Neuronal stem cell (in vitro differentiated cells): ENCODE measurements at regions not wholly inside any gene's neighbourhood (a gene's known extent, or its start where the extent isn't known, plus 50 kb on each side); places are given as distances from the start of the nearest gene placed in this dataset.

Experiments used
- DNase-seq: peaks from one replicate; pipeline ENCODE4 v3.0.0-alpha.2; 2013; ENCODE audit warnings: low spot score
- H2AFZ ChIP-seq: one replicate; pipeline ENCODE4 v1.6.1; 2013; ENCODE audit warnings: mild to moderate bottlenecking, low read length, inconsistent platforms
- H2AK5ac ChIP-seq: 2 replicates; pipeline ENCODE4 v1.6.1; 2013; ENCODE audit warnings: low read depth, mild to moderate bottlenecking, inconsistent platforms, low read length, moderate library complexity, mixed read lengths
- H2BK120ac ChIP-seq: 2 replicates; pipeline ENCODE4 v1.6.1; 2013; ENCODE audit warnings: low read depth, mild to moderate bottlenecking, inconsistent platforms, low read length, moderate library complexity, mixed read lengths
- H2BK12ac ChIP-seq: one replicate; pipeline ENCODE4 v1.6.1; 2013; ENCODE audit warnings: low read length, inconsistent platforms
- H2BK15ac ChIP-seq: 2 replicates; pipeline ENCODE4 v1.6.1; 2013; ENCODE audit warnings: mild to moderate bottlenecking, low read length, inconsistent platforms, mixed read lengths
- H2BK5ac ChIP-seq: one replicate; pipeline ENCODE4 v1.6.1; 2013; ENCODE audit warnings: inconsistent platforms, mild to moderate bottlenecking, low read length, moderate library complexity
- H3K14ac ChIP-seq: one replicate; pipeline ENCODE4 v1.6.1; 2013; ENCODE audit warnings: low read length, inconsistent platforms
- H3K18ac ChIP-seq: 2 replicates; pipeline ENCODE4 v1.6.1; 2013; ENCODE audit warnings: low read length, inconsistent platforms
- H3K23ac ChIP-seq: 2 replicates; pipeline ENCODE4 v1.6.1; 2013; ENCODE audit warnings: low read depth, mild to moderate bottlenecking, mixed read lengths, low read length, inconsistent platforms; ENCODE audit not compliant: poor library complexity
- H3K27ac ChIP-seq: replicated peaks from 3 replicates; pipeline ENCODE4 v1.5.1; 2013; ENCODE audit warnings: low read length, inconsistent platforms
- H3K27me3 ChIP-seq, 3 experiments: 2 replicates each; pipeline ENCODE4 v1.6.1; 2013; ENCODE audit warnings: low read length in 3 of 3, mild to moderate bottlenecking in 2 of 3, inconsistent platforms in 1 of 3, low read depth in 1 of 3, mixed read lengths in 1 of 3, moderate library complexity in 1 of 3; ENCODE audit not compliant: control insufficient read depth in 3 of 3, insufficient read depth in 3 of 3
- H3K36me3 ChIP-seq, 2 donors: replicated peaks in 1 of 2; 2 replicates each; pipeline ENCODE4 v1.6.1; 2013; ENCODE audit warnings: low read length in 2 of 2; ENCODE audit not compliant: control insufficient read depth in 2 of 2, insufficient read depth in 2 of 2
- H3K4ac ChIP-seq: 2 replicates; pipeline ENCODE4 v1.6.1; 2013; ENCODE audit warnings: inconsistent platforms, mild to moderate bottlenecking, low read length, moderate library complexity
- H3K4me1 ChIP-seq, 2 donors: 1 replicate in 1 of 2; 2 replicates in 1 of 2; pipeline ENCODE4 v1.6.1; 2013; ENCODE audit warnings: low read length in 2 of 2, low read depth in 1 of 2; ENCODE audit not compliant: control insufficient read depth in 2 of 2, insufficient read depth in 1 of 2
- H3K4me2 ChIP-seq: one replicate; pipeline ENCODE4 v1.6.1; 2013; ENCODE audit warnings: mild to moderate bottlenecking, low read length, inconsistent platforms; ENCODE audit not compliant: insufficient read depth, poor library complexity, severe bottlenecking
- H3K4me3 ChIP-seq, 2 donors: 2 replicates each; pipeline ENCODE4 v1.5.1; 2013; ENCODE audit warnings: low read length in 2 of 2, mild to moderate bottlenecking in 2 of 2, inconsistent platforms in 1 of 2, moderate library complexity in 1 of 2
- H3K79me1 ChIP-seq: one replicate; pipeline ENCODE4 v1.6.1; 2013; ENCODE audit warnings: low read depth, mild to moderate bottlenecking, inconsistent platforms, low read length, moderate library complexity
- H3K9ac ChIP-seq: one replicate; pipeline ENCODE4 v1.6.1; 2013; ENCODE audit warnings: mild to moderate bottlenecking, low read depth, low read length, inconsistent platforms; ENCODE audit not compliant: poor library complexity
- H3K9me3 ChIP-seq, 2 donors: replicated peaks in 1 of 2; 2 replicates each; pipeline versions ENCODE3 to v1.6.1; 2013; ENCODE audit warnings: low read length in 2 of 2, mild to moderate bottlenecking in 2 of 2, inconsistent platforms in 1 of 2, low read depth in 1 of 2, mixed read lengths in 1 of 2, moderate library complexity in 1 of 2; ENCODE audit not compliant: control insufficient read depth in 2 of 2, insufficient read depth in 1 of 2
- H4K8ac ChIP-seq: one replicate; pipeline ENCODE4 v1.6.1; 2013; ENCODE audit warnings: low read depth, mild to moderate bottlenecking, inconsistent platforms, low read length, moderate library complexity
- H4K91ac ChIP-seq: one replicate; pipeline ENCODE4 v1.6.1; 2013; ENCODE audit warnings: low read length, low read depth, mild to moderate bottlenecking, inconsistent platforms; ENCODE audit not compliant: poor library complexity
- WGBS, 2 donors: extraction: QIAGEN DNeasy Blood & Tissue Kit; methylation state at CpG; one replicate each; pipeline ENCODE4 v1.1.7; 2013; ENCODE audit warnings: missing lambda C conversion rate in 2 of 2, mixed read lengths in 1 of 2; ENCODE audit not compliant: insufficient read length in 2 of 2, insufficient replicate concordance in 1 of 2; ENCODE audit errors: extremely low coverage in 2 of 2; 5-methylcytosine and 5-hydroxymethylcytosine counted together

DNA sequence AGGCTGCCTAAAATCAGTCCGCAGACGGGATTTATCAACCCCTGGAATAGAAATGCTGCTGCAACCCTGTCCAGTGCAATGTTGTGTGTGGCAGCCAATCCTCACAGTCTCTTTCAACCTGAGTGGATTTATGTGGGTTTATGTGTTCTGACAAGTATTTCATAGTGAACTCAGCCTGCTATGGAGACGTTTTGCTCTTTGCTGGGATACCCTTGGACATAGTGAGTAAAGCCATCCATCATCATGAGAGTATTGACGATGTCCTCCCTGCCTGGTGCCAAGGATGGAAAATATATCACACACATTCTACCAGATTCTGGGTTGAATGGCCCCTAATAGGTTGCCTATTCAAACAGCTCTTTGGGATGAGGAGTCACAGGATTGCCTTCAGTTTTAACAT is 219.1 kb downstream of the SOCS6 start:
- WGBS, 2 donors, result no CpG with 5 or more reads among the region's 4 CpGs
- H4K91ac ChIP-seq, result no peak overlapping the region
- no peak overlapping the region for H3K18ac ChIP-seq
- H2BK5ac ChIP-seq, result no peak overlapping the region
- H3K4me1 ChIP-seq, result peaks cover 0 to 1% of the 10 kb centered on the region in 2 donors
- no peak overlapping the region for H2BK120ac ChIP-seq
- H3K14ac ChIP-seq, result no peak overlapping the region
- no peak overlapping the region for H3K27ac ChIP-seq
- no peaks in the 10 kb centered on the region for H3K9me3 ChIP-seq
- no peak overlapping the region for H3K23ac ChIP-seq
- no peaks in the 10 kb centered on the region for H3K36me3 ChIP-seq
- no peak overlapping the region for H2BK12ac ChIP-seq
- no peak for DNase-seq
- H2BK15ac ChIP-seq, result no peak overlapping the region
- H3K27me3 ChIP-seq, result no peaks in the 10 kb centered on the region
- H4K8ac ChIP-seq, result no peak overlapping the region
- no peak overlapping the region for H3K9ac ChIP-seq
- H3K4ac ChIP-seq, result no peak overlapping the region
- no peak overlapping the region for H3K4me3 ChIP-seq
- no peak overlapping the region for H2AFZ ChIP-seq
- no peaks in the 10 kb centered on the region for H3K79me1 ChIP-seq
- no peak overlapping the region for H2AK5ac ChIP-seq
- no peak overlapping the region for H3K4me2 ChIP-seq

DNA sequence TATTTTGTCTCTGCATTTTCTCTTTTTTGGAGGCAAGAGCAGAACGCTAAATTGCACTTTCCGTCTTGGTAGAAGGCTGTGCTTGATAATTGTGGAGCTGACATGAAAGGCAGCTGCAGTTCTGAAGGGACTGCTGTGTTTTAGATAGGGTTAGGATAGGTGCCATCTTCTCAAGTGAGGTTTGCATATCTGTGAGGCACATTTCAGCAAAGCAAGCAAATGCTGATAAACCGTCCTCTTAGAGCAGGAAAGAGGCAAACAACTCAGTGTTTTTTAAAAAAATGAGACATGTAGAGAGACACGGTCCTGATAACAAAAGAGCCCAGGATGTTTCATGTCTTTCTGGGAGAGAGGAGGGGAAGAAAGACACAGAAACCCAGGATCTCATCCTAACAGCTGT is 217.7 kb downstream of the SOCS6 start:
- Histone ChIP-seq H3K27me3 (no peaks in the 10 kb centered on the region), H3K4me3 (no peak overlapping the region), H3K36me3 (no peaks in the 10 kb centered on the region), H3K79me1 (no peaks in the 10 kb centered on the region), H3K14ac (no peak overlapping the region), H3K4ac (no peak overlapping the region), H2AK5ac (no peak overlapping the region), H3K9ac (no peak overlapping the region), H2BK12ac (no peak overlapping the region), H3K4me1 (peaks cover 0 to 1% of the 10 kb centered on the region in 2 donors), H3K9me3 (no peaks in the 10 kb centered on the region), H3K18ac (no peak overlapping the region), H2BK5ac (no peak overlapping the region), H4K91ac (no peak overlapping the region), H2BK120ac (no peak overlapping the region), H4K8ac (no peak overlapping the region), H2BK15ac (no peak overlapping the region), H2AFZ (no peak overlapping the region), H3K4me2 (no peak overlapping the region), H3K23ac (no peak overlapping the region), H3K27ac (no peak overlapping the region)
- DNase-seq, result no peak
- no CpG with 5 or more reads among the region's 4 CpGs for WGBS, 2 donors

DNA sequence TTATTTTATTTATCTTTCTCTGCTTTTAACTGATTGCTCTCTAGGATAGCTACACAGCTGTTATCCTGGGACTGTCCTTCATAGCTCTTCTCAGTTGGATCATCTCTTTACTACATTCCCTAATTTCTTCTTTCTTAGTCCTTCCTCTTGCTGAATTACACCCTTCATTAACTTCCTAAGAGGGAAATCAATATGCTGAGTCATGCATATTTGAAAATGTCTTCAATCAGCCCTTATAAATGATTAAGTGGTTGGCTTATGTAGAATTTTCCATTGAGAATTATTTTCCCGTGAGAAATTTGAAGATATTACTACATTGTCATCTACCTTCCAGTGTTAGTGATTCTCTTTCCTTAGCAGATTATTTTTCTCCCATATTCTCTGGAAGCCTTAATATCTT is 214.2 kb downstream of the SOCS6 start:
- no peak for DNase-seq
- H3K4me1 ChIP-seq, result peaks cover 0 to 3% of the 10 kb centered on the region in 2 donors
- WGBS, 2 donors, result no CpG with 5 or more reads among the region's 1 CpG
- H2AK5ac ChIP-seq, result no peak overlapping the region
- no peak overlapping the region for H3K14ac ChIP-seq
- no peak overlapping the region for H3K9ac ChIP-seq
- no peak overlapping the region for H2BK5ac ChIP-seq
- H3K36me3 ChIP-seq, result no peaks in the 10 kb centered on the region
- no peak overlapping the region for H4K8ac ChIP-seq
- no peak overlapping the region for H2BK15ac ChIP-seq
- no peak overlapping the region for H3K4ac ChIP-seq
- no peaks in the 10 kb centered on the region for H3K9me3 ChIP-seq
- no peak overlapping the region for H3K4me3 ChIP-seq
- H3K23ac ChIP-seq, result no peak overlapping the region
- no peak overlapping the region for H2BK120ac ChIP-seq
- H2AFZ ChIP-seq, result no peak overlapping the region
- no peak overlapping the region for H2BK12ac ChIP-seq
- H3K79me1 ChIP-seq, result no peaks in the 10 kb centered on the region
- H4K91ac ChIP-seq, result no peak overlapping the region
- no peaks in the 10 kb centered on the region for H3K27me3 ChIP-seq
- H3K4me2 ChIP-seq, result no peak overlapping the region
- no peak overlapping the region for H3K18ac ChIP-seq
- no peak overlapping the region for H3K27ac ChIP-seq

DNA sequence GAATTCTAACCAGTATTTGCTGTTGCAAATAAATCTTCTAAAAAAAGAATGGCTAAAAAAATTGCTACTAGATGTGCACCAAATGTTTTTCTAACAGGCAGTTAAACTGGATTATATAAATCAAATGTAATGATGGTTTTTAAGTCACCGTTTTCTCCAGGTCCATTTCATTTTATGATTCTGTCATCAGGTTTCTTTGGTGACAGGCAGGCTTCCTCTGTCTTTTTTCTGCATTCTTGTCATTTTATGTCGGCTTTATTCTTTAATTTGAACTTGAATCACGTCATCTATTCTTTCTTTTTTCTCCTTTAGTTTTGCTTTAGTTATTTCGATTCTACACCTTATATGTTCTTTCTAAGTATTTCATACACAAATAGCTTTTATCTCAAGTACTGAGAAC is 212.5 kb downstream of the SOCS6 start:
- Histone ChIP-seq H3K4me2 (no peak overlapping the region), H3K9ac (no peak overlapping the region), H2AK5ac (no peak overlapping the region), H3K79me1 (no peaks in the 10 kb centered on the region), H2AFZ (no peak overlapping the region), H3K27me3 (no peaks in the 10 kb centered on the region), H3K27ac (no peak overlapping the region), H3K4me3 (no peak overlapping the region), H3K4ac (no peak overlapping the region), H2BK12ac (no peak overlapping the region), H2BK5ac (no peak overlapping the region), H4K91ac (no peak overlapping the region), H3K4me1 (peaks cover 0 to 1% of the 10 kb centered on the region in 2 donors), H3K23ac (no peak overlapping the region), H3K36me3 (no peaks in the 10 kb centered on the region), H4K8ac (no peak overlapping the region), H2BK15ac (no peak overlapping the region), H3K9me3 (no peaks in the 10 kb centered on the region), H3K14ac (no peak overlapping the region), H3K18ac (no peak overlapping the region), H2BK120ac (no peak overlapping the region)
- WGBS, 2 donors, result no CpG with 5 or more reads among the region's 4 CpGs
- DNase-seq, result no peak
